HG02884 (cell line): ENCODE measurements at regions not wholly inside any gene's neighbourhood (a gene's known extent, or its start where the extent isn't known, plus 50 kb on each side); places are given as distances from the start of the nearest gene placed in this dataset.
"Not testable (repeated sequence)": the region's sequence is repeated elsewhere in the genome, so short reads cannot be mapped to it uniquely, and the experiment has no call there.

Experiments
- ATAC-seq: cut with Tn5 transposase; IDR thresholded peaks from one replicate; pipeline ENCODE4 v1.9.1; 2021; ENCODE audit warnings: mild to moderate bottlenecking, moderate library complexity; ENCODE audit not compliant: unreplicated experiment

DNA sequence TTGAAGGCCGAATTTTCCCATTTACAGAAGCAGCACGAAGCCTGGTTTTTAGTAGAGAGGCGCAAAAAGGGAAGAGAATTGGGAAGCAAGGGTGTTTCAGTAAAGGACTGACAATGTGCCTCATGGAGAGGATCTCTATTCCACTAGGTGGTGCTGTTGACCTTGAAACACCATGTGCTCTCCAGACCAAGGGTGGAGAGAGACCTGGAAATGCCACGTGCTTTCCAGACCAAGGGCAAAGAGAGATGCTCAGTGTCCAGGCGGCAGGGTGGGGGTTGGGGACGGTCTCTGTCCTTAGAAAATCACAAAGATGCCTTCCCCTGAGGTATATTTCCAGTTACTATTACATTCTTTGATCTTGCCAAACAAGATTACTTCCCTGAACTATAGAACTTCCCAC is 425.3 kb downstream of the CSNK1G3 start:
- ATAC-seq, result no peak

DNA sequence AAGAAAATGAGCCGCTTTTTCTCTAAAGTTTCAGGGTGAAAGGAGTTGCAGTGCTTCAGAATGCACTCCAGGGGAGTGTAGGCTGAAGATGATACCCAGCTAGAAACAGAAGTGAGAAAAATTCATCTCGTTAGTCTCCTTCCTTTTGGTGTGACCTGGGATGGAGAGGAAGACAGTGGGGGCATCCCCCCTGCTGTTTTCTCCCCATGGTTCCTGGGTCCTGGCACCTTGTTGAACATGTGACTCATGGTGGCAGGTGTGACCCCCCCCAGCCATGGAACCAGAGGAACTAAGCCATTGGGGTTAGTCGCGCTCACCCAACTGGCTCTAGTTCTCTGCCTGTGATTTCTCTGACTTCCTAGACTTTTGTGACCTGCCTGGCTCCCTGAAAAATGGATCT is 424.6 kb downstream of the CSNK1G3 start:
- no peak for ATAC-seq

DNA sequence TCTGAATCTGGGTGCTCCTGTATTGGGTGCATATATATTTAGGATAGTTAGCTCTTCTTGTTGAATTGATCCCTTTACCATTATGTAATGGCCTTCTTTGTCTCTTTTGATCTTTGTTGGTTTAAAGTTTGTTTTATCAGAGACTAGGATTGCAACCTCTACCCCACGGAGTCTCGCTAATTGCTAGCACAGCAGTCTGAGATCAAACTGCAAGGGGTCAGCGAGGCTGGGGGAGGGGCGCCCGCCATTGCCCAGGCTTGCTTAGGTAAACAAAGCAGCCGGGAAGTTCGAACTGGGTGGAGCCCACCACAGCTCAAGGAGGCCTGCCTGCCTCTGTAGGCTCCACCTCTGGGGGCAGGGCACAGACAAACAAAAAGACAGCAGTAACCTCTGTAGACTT is 421.8 kb downstream of the CSNK1G3 start:
- not testable (repeated sequence) for ATAC-seq

DNA sequence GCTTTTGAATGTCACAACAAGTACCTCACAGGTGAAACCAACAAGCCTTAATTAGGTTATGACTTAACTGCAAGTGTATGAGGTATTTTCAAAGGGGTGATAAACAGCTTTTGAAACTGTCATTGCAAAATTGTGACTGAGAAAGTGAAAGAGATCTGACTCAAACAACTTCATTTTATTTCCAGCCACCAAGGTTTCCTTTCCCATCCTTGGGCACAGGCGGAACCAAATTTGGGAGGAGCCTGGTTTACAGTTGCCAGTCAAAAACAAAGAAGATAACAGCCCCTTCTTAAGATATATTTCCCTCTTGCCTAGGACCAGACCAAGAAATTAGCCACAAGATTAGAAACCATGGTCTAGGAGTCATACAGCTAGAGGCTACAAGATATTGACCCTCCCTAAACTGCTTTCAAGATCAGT is 417.1 kb downstream of the CSNK1G3 start:
- ATAC-seq, result no peak

DNA sequence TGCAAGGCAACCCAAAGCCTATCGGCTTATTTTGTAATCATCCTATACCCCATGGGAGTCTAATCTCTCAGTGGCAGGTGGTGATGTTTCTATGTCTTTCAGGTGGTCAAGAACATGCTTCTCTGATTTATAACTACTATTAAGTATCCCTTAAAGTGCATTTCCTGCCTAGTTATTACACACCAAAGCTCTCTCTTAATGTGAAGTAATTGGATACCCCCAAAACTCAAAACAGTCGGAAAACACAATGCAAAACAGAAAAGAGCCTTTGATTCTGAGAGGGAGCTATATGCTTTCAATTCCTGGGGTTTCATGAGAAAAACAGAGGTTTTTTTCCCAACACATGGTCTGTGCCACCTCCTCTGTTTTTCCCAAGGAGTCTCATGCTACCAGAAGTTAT is 416.4 kb downstream of the CSNK1G3 start:
- no peak for ATAC-seq

DNA sequence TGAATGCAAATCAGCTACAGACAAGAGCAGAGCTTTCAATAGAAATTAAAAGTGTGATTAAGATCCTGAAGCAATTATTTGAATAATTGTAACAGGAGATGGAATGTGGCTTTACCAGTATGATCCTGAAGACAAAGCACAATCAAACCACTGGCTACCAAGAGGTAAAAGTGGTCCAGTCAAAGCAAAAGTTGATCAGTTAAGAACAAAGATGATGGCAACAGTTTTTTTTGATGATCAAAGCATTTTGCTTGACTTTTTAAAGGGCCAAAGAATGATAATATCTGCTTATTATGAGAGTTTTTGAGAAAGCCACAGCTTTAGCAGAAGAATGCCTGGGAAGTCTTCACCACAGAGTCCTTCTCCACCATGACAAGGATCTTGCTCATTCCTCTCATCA is 409.2 kb downstream of the CSNK1G3 start:
- ATAC-seq, result no peak

DNA sequence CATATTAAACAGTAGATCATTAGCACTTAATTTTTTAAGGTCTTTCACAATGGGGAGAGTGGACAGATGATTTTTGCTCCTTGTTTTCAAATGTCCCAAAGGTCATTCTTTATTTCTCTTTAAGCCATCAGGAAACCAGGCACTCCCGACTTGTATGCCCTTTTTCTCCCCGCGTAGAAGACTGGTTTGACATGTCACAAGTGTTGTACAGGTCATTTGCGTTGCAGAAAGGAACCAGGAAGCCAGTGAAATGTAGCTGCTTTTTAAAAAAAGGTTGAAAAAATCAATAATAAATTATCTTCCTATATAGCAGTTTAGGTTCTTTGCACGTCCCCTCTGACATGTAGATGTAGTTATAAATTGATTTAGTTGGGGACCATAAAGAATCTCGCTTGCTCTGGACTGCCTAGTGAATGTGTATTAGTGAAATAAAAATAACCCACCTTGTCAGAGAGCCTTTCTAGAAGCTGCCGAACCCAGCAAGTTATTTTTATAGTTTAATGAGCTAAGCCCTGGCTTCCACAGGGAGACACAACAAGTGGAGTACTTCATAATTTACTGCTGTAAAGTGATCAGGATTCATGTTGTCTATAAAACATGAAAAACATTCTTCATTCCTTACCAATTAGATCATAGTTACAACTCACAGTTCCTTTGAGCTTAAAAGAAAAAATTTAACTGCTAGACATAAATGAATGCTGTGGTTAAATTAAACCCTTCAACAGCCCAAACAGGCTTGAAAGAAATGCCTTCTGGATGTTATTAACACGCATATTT is 404.6 kb downstream of the CSNK1G3 start:
- ATAC-seq, result no peak

DNA sequence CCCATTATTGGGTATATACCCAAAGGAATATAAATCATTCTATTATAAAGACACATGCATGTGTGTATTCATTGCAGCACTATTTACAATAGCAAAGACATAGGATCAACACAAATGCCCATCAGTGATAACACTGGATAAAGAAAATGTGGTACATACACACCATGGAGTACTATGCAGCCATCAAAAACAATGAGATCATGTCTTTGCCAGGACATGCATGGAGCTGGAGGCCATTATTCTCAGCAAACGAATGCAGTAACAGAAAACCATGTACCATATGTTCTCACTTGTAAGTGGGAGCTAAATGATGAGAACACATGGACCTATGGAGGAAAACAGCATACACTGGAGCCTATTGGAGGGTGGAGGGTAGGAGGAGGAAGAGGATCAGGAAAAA is 402.4 kb downstream of the CSNK1G3 start:
- ATAC-seq, result no peak

DNA sequence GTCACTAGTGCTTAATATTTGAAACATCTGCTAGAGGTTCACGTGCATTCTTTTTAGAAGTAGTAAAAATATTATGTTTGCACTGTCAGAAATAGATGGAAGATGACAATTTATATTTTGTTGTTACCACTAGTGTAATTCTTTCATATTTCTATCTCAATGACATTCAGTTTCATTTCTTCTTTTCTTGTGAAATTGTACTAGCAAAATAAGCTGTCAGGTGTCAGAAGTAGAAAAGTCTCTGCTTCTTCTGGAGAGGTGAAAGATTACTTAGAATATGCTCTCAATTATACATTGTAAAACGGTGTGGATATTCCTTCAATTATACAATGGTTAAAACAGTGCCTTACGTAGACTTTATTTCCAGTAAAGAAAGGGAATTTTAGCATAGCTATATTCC is 395.4 kb downstream of the CSNK1G3 start:
- ATAC-seq, result no peak

DNA sequence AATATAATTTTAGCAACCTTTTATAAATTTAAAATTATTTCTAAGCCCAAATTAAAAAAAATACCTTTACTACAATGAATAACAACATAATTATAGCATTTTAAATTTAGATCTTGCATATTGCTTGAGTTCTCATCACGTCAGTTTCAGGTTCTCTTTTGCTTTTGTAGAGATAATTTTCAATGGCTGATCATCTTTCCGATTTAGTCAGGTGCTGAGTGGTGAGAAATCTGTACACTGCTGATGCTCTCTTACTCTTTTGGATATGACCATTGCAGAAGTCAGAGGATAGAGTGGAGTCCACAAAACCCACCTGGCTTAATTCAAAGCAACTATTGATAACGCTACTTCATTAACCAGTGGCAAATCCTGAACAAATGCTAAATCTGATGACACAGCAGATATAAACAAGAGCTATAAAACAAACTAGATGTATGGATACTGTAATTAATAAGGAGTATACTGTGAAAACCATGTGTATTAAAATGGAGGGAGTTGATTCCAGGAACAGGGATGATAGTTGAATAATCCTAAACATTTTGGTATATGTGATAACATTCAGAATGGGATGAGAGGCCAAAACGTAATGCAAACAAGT is 394.8 kb downstream of the CSNK1G3 start:
- no peak for ATAC-seq

DNA sequence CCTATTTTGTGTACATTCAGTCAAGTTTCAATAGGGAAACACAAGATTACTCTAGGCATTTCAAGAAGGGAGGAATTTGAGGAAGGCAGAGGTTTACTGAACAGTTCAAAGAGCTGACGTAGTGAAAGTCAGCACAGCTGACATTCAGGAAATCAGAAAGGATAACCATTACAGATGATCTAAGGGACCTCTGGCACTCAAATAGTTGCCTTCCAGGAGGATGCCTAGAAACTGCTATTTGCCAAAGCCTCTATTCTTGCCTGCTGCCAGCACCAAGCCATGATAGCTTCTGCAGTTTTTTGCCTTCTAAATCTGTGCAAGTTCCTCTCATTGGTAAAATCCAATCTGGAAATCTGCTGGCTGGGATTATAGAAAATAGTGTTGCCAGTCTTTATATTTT is 373.1 kb downstream of the CSNK1G3 start:
- ATAC-seq, result no peak

DNA sequence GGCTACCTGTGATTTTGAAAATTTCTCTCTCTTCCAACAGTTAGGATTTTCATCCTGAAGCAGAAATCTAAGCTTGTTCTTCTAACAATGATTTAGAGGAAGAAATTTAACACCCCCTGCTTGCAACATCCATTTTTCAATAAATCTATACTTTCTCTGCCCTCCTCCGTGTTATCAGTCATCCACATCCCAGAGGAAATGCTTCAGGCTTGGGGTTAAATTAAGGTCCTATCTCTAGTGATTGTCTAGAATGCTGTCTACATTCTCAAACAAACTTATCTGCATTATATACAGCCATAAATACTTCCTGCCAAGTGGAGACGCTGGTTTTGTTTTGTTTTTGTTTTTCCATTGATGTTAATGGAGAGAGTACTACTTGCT is 371.0 kb downstream of the CSNK1G3 start:
- ATAC-seq, result no peak

DNA sequence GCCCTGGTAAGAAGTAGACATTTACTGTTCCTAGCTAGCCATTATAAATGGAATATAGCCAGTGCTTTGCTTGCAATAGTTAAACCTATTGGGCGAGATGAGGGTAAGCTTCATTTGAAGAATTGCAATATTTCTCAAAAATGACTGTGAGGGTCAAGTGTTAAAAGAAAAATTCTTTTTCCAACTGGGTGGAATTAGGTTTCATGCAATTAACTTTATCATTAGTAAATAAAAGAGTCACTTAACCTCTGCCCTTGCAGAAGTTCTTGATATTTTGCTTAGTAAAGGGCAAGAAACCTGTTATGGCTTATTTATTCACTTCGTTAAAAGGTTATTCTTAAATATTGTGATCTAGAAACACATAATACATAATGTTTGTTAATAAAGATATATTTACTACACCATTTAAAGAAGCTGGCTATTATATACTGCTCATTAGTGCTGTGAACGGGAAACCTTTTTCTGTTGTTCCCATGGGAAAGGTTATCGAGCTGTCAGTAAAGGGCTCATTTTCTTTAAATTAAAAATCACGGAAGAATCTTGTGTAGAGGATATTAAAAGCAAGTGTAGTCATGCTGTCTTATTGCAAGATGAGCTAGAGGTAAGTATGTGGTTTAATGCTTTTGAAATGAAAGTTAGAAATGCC is 370.5 kb downstream of the CSNK1G3 start:
- no peak for ATAC-seq

DNA sequence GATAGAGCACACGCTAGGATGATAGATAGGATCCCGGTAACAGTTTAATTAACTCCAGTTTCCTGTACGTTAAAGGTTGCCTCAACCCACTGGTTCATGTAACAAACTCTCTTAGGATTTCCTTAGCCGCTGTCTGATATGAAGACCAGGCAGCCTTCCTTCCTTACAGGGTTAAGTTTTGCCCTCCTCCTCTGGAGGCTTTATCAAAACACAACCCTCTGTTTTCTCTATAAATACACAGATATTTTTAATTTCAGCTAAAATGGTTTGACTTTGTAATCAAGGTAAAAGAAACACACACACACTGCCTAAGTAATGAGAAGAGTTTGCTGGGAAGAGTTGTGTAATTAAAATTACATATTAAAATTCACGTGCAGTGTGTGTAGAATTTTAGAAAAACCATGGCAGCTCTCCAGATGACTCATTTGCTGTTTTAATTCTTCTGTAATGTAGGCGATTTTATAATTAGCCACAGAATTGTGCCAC is 369.8 kb downstream of the CSNK1G3 start:
- ATAC-seq, result no peak

DNA sequence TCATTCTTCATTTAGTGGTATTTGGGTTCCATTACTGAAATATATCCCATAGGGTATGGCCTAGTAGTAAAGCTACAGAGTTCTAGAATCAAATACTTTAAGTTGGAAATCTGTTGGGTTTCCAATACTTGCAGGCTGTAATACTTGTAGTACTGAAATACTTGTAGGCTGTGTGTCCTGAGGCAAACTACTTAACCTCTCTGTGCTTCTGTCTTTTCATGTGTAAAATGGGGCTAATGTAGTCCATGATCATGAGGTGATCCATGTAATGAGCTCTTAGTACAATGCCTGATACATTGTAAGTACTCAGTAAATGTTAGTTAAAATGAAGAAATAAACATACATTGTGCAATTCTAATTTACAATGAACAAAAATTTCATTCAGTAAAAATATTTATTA is 368.9 kb downstream of the CSNK1G3 start:
- ATAC-seq, result no peak

DNA sequence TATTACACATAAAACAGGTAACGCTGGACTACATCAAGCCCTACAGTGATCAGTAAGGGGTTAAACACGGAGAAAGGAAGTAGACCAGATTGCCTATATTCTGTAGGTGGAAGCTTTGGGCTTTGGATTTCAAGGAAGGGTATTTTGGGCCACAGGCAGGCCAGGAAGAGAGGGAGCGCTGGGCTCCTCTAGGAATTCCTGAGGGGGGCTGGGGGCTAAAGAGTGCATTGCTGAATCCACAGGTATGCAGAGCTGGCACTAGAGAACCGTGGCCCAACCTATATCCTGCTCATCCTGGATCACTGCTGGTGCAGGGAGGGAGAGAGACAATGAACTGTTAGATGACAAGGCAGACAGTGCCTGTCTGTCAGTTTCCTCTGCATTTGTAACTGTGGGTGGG is 367.1 kb downstream of the CSNK1G3 start:
- ATAC-seq, result no peak

DNA sequence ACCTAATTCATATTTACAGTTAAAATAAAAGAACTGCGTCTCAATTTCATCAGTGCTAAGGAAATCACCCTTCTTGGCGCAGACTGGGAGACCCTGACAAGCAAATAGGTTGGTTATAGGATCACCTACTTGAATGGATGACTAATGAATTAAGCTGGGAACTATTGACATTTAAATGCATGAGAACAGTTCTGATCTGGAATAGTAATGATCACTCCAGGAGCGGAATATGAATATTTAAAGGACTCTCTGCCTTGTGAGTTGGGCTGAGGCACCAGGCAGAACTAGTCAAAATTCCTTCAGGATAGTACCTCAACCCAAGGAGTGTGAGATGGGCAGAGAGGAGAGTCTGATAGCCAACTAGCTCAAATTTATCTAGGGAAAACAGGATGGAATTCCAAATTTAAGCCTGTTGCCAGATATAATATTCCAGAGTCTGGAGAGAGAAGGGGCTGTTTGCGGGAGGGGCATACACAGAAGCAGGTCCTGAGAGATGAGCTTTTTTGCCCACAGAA is 364.4 kb downstream of the CSNK1G3 start:
- no peak for ATAC-seq

DNA sequence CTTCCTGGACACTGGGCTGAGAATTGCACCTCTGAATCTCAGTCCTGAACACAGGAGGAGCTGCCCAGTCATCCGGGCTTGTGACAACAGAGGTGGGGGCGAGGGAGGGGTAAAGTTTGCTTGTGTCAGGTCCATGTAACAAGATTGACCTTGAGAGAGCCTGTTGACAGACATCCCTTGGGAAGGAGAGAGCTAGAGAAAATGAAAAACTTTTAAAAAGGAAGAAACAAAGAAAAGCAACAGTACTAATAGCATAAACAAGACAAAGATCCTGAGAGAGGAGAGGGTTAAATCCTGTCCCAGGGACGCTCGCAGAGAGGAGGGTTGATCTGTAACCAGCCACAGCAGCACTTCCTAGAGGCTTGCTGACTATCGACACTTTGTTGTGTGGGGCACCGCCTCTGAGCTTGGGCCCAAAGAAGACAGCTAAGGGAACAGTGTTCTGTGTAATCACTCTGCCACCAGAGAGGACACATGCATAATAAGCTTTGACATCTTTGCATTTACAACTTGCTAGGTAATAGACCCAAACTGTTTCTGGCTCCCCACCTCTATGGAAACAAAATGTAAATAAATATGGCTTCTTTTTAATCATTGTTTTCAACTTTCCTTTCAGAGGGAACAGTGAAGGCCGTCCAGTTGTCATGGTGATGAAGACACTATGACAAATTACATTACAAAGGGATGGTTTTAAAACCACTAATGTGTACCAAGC is 363.7 kb downstream of the CSNK1G3 start:
- ATAC-seq, result no peak

DNA sequence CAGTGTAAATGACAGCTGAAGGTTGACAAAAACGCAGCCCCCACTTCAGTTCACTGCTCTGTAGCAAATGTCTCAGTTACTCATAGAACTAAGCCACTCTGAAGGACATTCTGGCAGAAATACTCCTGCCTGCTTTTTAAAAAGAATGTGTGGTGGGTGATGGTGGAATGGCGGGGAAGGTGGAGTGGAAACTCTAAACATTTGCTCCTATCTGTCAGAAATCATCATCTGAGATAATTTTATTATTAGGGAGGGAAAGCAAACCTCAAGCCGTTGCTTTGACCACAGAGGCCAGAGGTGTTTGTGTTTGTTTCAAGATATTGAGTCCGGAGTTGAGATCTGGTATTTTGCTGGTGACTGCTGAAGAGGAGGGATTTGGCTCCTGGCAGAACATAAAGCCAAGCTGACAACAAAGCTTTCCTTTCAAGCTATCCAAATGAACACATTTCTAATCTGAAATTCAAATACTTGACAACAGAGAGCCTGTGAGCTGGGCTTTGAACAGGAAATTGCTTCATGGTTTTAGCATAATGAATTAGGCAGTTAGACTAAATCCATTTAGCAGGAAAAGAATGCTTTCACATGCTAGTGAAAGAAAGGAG is 362.7 kb downstream of the CSNK1G3 start:
- ATAC-seq, result no peak

DNA sequence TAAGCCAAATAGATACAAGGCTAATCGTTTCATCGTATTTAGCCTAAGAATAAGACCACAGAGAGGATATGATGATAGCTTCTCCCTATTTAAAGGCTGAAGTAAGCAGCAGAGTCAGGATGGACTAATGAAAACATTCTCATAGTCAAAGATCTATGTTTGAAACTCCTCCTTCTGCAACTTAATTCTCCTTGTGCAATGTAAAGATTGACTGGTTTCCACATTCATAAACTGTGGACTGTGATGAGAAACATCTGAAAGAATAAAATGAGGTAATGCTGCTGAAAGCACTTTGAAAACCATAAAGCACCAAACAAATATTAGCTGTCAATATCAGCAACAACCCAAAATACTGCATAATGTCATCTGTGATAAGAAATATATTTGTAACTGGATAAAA is 361.9 kb downstream of the CSNK1G3 start:
- ATAC-seq, result no peak

DNA sequence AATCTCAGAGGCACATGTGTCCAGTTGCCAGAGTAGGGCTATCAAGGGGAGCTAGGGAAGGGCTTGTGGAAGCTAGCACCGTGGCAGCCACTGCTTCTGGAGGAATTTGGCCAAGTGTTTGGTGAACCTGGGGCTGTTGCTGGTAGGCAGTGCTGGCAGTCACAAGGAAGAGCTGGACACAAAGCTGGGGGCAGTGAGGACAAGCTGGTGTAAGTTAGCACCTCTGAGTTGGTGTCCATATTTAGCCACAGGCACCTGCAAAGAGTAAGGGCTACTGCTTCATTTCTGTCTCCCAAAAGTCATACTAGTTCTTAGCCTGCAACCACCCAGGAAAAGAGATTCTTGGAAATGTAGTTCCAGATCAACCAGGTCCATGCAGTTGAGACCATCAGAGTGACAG is 359.4 kb downstream of the CSNK1G3 start:
- no peak for ATAC-seq
